ENCODE measurements at regions not wholly inside any gene's neighbourhood (a gene's known extent, or its start where the extent isn't known, plus 50 kb on each side); places are given as distances from the start of the nearest gene placed in this dataset.

DNA sequence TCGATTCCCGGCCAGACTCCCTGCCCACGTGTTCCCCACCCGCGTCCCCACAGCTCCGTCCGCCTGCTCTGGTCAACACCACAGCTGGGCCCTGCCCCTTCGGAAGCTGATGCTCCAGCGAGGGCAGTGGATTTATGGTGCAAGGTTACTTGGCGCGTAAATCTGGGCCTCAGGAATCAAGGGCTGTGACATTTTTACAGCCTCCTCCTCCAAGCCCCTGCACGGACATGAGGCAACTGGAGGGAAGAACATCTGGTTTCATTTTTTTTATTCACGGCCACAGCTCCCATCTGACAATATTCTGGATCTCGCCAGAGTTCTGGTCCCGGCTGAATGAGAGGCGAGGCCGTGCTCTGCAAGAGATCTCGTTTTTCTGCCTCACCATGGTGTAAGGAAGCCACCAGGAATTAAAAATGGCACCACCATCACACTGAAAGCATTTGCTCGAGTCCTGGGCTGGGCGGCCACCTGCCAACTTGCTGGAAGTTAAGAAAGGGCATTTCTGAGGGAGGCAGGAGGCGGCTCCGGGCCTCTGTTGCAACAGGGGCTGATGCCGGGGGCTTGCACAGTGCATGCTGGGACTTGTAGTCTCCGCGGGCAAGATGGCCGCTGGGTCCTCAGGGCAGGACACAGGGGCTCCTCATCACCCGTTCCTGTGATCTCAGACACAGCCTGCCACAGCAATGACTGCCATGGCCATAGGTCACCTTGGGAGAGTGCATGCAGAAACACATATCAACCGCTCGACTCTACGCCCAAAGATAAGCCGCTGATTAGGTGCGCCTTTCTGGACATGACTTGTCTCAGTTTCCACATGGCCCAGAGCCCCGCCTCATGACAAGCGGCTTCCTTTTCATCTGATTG lies 148.5 kb downstream of the LY86 start:
- Mint-ChIP-seq H3K9me3 (ENCODE audit: low read depth) (no peaks in the 10 kb centered on the region), H3K4me1 (ENCODE audit: low read depth) (no peaks in the 10 kb centered on the region), H3K27me3 (ENCODE audit: low read depth) (peaks cover 5% of the 10 kb centered on the region), H3K4me3 (ENCODE audit: unreplicated experiment) (no peak overlapping the region), H3K27ac (ENCODE audit: unreplicated experiment) (no peak overlapping the region), H3K36me3 (ENCODE audit: low read depth) (no peaks in the 10 kb centered on the region)
- TF ChIP-seq, protein P1, sequence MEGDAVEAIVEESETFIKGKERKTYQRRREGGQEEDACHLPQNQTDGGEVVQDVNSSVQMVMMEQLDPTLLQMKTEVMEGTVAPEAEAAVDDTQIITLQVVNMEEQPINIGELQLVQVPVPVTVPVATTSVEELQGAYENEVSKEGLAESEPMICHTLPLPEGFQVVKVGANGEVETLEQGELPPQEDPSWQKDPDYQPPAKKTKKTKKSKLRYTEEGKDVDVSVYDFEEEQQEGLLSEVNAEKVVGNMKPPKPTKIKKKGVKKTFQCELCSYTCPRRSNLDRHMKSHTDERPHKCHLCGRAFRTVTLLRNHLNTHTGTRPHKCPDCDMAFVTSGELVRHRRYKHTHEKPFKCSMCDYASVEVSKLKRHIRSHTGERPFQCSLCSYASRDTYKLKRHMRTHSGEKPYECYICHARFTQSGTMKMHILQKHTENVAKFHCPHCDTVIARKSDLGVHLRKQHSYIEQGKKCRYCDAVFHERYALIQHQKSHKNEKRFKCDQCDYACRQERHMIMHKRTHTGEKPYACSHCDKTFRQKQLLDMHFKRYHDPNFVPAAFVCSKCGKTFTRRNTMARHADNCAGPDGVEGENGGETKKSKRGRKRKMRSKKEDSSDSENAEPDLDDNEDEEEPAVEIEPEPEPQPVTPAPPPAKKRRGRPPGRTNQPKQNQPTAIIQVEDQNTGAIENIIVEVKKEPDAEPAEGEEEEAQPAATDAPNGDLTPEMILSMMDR (IDR thresholded peaks at IDR 0.05), result no peak
- DNase-seq (ENCODE audit: low spot score), result no peak

- Mint-ChIP-seq H3K27me3 (ENCODE audit: low read depth) (peaks cover 5% of the 10 kb centered on the region), H3K27ac (ENCODE audit: unreplicated experiment) (no peak overlapping the region), H3K9me3 (ENCODE audit: low read depth) (no peaks in the 10 kb centered on the region), H3K4me3 (ENCODE audit: unreplicated experiment) (no peak overlapping the region), H3K4me1 (ENCODE audit: low read depth) (no peaks in the 10 kb centered on the region), H3K36me3 (ENCODE audit: low read depth) (no peaks in the 10 kb centered on the region)
- TF ChIP-seq, protein P1 (IDR thresholded peaks at IDR 0.05), result no peak
- DNase-seq (ENCODE audit: low spot score), result no peak
These were observed 149.2 kb downstream of the LY86 start for GRCh38 chr6:6737671-6738070.

DNA sequence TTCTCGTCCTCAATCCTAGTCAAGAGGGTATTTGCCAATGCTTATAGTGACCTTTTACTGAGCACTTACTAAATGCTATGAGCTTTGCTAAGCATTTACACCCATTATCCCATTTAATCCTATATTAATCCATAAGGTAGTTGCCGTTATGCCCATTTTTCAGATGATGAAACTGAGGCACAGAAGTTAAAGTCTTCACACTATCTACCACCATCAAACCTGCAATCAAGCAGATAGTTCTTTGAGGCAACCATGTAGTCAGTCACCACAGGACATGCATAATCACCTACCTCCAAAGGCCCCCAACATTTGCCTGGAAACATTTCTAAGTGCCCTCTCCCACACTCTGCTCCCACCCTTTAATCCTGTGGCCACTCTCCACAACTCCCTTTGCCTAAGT lies 149.6 kb downstream of the LY86 start:
- H3K4me3 Mint-ChIP-seq (ENCODE audit: unreplicated experiment), result no peak overlapping the region
- TF ChIP-seq, protein P1 (IDR thresholded peaks at IDR 0.05), result no peak
- H3K4me1 Mint-ChIP-seq (ENCODE audit: low read depth), result no peaks in the 10 kb centered on the region
- no peaks in the 10 kb centered on the region for H3K9me3 Mint-ChIP-seq (ENCODE audit: low read depth)
- H3K36me3 Mint-ChIP-seq (ENCODE audit: low read depth), result no peaks in the 10 kb centered on the region
- peaks cover 5% of the 10 kb centered on the region for H3K27me3 Mint-ChIP-seq (ENCODE audit: low read depth)
- no peak for DNase-seq (ENCODE audit: low spot score)
- no peak overlapping the region for H3K27ac Mint-ChIP-seq (ENCODE audit: unreplicated experiment)

- no peaks in the 10 kb centered on the region for H3K36me3 Mint-ChIP-seq (ENCODE audit: low read depth)
- DNase-seq (ENCODE audit: low spot score), result no peak
- H3K9me3 Mint-ChIP-seq (ENCODE audit: low read depth), result no peaks in the 10 kb centered on the region
- H3K4me1 Mint-ChIP-seq (ENCODE audit: low read depth), result no peaks in the 10 kb centered on the region
- H3K27me3 Mint-ChIP-seq (ENCODE audit: low read depth), result peaks cover 5% of the 10 kb centered on the region
- TF ChIP-seq, protein P1 (IDR thresholded peaks at IDR 0.05), result no peak
- no peak overlapping the region for H3K27ac Mint-ChIP-seq (ENCODE audit: unreplicated experiment)
- H3K4me3 Mint-ChIP-seq (ENCODE audit: unreplicated experiment), result no peak overlapping the region
These were observed 150.6 kb downstream of the LY86 start for GRCh38 chr6:6738922-6739716.

- TF ChIP-seq, protein P1 (IDR thresholded peaks at IDR 0.05), result no peak
- DNase-seq (ENCODE audit: low spot score), result no peak
- peaks cover 5% of the 10 kb centered on the region for H3K27me3 Mint-ChIP-seq (ENCODE audit: low read depth)
- H3K9me3 Mint-ChIP-seq (ENCODE audit: low read depth), result no peaks in the 10 kb centered on the region
- no peak overlapping the region for H3K27ac Mint-ChIP-seq (ENCODE audit: unreplicated experiment)
- H3K4me3 Mint-ChIP-seq (ENCODE audit: unreplicated experiment), result no peak overlapping the region
- no peaks in the 10 kb centered on the region for H3K36me3 Mint-ChIP-seq (ENCODE audit: low read depth)
- no peaks in the 10 kb centered on the region for H3K4me1 Mint-ChIP-seq (ENCODE audit: low read depth)
These were observed 152.1 kb downstream of the LY86 start for GRCh38 chr6:6740595-6740994.
